ENCODE measurements at regions not wholly inside any gene's neighbourhood (a gene's known extent, or its start where the extent isn't known, plus 50 kb on each side); places are given as distances from the start of the nearest gene placed in this dataset.
"Not testable (repeated sequence)": the region's sequence is repeated elsewhere in the genome, so short reads cannot be mapped to it uniquely, and the experiment has no call there.

GRCh38 chr11:91373497-91373896, 851.1 kb upstream of the FAT3 start:
- peak; percentile 6 for DNase-seq (ENCODE audit: low read depth)

GRCh38 chr11:91366816-91367215, 857.8 kb upstream of the FAT3 start:
- no peak for DNase-seq (ENCODE audit: low read depth)

GRCh38 chr11:91365986-91366585, 858.5 kb upstream of the FAT3 start:
- DNase-seq (ENCODE audit: low read depth): no peak

GRCh38 chr11:91350931-91351330, 873.7 kb upstream of the FAT3 start:
- DNase-seq (ENCODE audit: low read depth): no peak

GRCh38 chr11:91326751-91327150, 897.9 kb upstream of the FAT3 start:
- no peak for DNase-seq (ENCODE audit: low read depth)

GRCh38 chr11:91326280-91326679, 898.3 kb upstream of the FAT3 start:
- DNase-seq (ENCODE audit: low read depth): no peak

GRCh38 chr11:91314521-91314920, 910.1 kb upstream of the FAT3 start:
- no peak for DNase-seq (ENCODE audit: low read depth)

- no peak for DNase-seq (ENCODE audit: low read depth)
Observed at GRCh38 chr11:91312541-91312940, 912.1 kb upstream of the FAT3 start.

GRCh38 chr11:91310085-91310484, 914.5 kb upstream of the FAT3 start:
- no peak for DNase-seq (ENCODE audit: low read depth)

GRCh38 chr11:91308069-91308468, 916.5 kb upstream of the FAT3 start:
- no peak for DNase-seq (ENCODE audit: low read depth)

- DNase-seq (ENCODE audit: low read depth): peak; percentile 33
Observed at GRCh38 chr11:91305402-91305801, 919.2 kb upstream of the FAT3 start.

- no peak for DNase-seq (ENCODE audit: low read depth)
Observed at GRCh38 chr11:91303749-91304148, 920.9 kb upstream of the FAT3 start.

GRCh38 chr11:91299980-91300379, 924.6 kb upstream of the FAT3 start:
- DNase-seq (ENCODE audit: low read depth): peak; percentile 56

- DNase-seq (ENCODE audit: low read depth): no peak
Observed at GRCh38 chr11:91296629-91297028, 928.0 kb upstream of the FAT3 start.

- no peak for DNase-seq (ENCODE audit: low read depth)
Observed at GRCh38 chr11:91295591-91295990, 929.0 kb upstream of the FAT3 start.

- DNase-seq (ENCODE audit: low read depth): no peak
Observed at GRCh38 chr11:91293119-91293518, 931.5 kb upstream of the FAT3 start.

- no peak for DNase-seq (ENCODE audit: low read depth)
Observed at GRCh38 chr11:91272089-91272488, 952.5 kb upstream of the FAT3 start.

- not testable (repeated sequence) for DNase-seq (ENCODE audit: low read depth)
Observed at GRCh38 chr11:91268512-91269295, 955.9 kb upstream of the FAT3 start.

- DNase-seq (ENCODE audit: low read depth): peak; percentile 38
Observed at GRCh38 chr11:91265946-91266345, 958.7 kb upstream of the FAT3 start.

GRCh38 chr11:91264481-91264880, 960.1 kb upstream of the FAT3 start:
- no peak for DNase-seq (ENCODE audit: low read depth)

GRCh38 chr11:91263496-91264365, 960.9 kb upstream of the FAT3 start:
- no peak for DNase-seq (ENCODE audit: low read depth)

- DNase-seq (ENCODE audit: low read depth): no peak
Observed at GRCh38 chr11:91261513-91261912, 963.1 kb upstream of the FAT3 start.

Data from myocyte (in vitro differentiated cells).